ENCODE measurements at regions not wholly inside any gene's neighbourhood (a gene's known extent, or its start where the extent isn't known, plus 50 kb on each side); places are given as distances from the start of the nearest gene placed in this dataset.
"Not testable (repeated sequence)": the region's sequence is repeated elsewhere in the genome, so short reads cannot be mapped to it uniquely, and the experiment has no call there.

DNA sequence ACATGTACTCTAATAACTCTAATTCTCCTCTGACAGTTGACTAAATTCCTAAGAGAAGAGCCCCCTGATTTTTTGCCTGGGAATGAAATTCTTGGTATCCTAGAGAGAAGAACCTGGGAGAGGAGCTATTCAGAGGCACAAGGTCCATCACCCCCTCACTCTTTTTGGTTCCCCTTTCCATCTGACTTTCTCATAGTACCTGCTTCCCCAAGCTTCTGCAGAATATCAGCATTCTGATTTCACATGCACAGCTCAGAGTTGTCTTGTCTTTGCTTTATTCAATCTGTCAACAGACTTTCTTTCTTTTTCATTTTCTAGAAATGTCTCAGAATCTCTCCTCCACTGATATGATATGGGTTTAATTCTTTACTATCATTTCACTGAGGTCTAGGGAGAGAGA, 141.5 kb upstream of the FBXL17 start:
- FAIRE-seq (peak; percentile 70), DNase-seq (ENCODE audit: insufficient read length) (no peak)
- TF ChIP-seq TAF1 (IDR thresholded peaks at IDR 0.05; ENCODE audit: borderline replicate concordance, low read depth, low read length) (no peak), POLR2AphosphoS5 (IDR thresholded peaks at IDR 0.05; ENCODE audit: low read depth, low read length) (no peak), POLR2A (IDR thresholded peaks at IDR 0.05; ENCODE audit: low read depth, low read length) (no peak)

DNA sequence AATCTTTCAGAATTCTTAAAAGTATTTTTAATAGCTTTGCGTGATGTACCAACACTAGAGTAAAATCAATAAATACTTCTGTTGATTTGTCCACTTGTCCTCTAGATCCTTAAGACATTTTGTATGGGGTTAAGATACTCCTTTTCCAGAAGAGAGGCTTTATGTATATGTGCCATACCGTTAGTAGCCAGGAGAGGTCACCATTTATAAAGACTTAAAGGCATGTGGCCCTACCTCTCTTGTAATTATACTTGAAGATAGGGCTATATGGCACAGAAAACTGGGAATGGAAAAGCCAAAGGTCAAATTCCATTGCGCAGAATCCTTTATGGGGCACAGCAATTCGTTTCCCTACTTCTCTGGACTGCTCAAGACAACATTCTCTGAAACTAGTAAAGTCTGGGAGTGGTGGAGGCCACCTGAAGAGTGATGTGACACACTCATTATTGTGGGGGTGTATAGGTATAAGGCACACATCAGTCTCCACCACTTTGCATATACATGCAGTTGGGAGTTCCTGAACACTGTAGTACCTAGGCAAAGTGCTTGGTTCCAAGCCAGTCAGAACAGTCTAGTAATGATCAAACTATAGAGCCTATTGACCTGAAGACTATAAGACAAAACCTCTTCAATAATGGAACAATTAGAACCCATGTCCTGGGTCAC, 140.1 kb upstream of the FBXL17 start:
- TF ChIP-seq POLR2A (IDR thresholded peaks at IDR 0.05; ENCODE audit: low read depth, low read length) (no peak), POLR2AphosphoS5 (IDR thresholded peaks at IDR 0.05; ENCODE audit: low read depth, low read length) (no peak), TAF1 (IDR thresholded peaks at IDR 0.05; ENCODE audit: borderline replicate concordance, low read depth, low read length) (no peak)
- FAIRE-seq (no peak), DNase-seq (ENCODE audit: insufficient read length) (no peak)

DNA sequence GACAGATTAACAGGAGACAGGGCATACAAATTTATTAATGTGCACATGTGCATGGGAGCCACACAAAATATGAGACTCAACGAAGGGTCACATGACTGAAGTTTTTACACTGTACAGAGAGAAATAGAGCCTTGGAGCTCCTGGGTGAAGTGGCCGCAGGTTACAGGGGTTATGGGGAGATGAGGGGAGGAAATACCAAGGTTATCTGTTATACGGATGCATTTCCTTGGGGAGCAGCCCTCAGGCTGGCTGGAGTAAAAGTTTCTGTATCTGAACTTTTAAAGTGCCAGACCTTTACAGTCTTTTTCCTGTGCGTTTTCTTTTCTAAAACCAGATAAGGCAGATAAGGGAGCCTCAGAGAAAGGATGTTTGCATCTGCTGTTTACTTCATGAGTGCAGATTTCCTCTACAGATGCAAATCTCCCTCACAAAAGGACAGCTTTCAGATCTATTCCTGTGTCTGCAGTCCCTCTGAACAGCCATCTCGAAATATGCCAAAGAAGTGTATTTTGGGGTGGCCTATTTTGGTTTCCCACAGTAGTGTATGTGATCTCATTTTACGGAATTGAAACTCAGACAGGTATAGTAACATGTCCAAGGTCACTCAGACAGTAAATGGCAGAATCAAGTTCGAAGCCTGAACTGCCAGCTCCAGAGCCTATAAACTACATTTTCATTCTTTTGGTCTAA, 139.3 kb upstream of the FBXL17 start:
- peak; percentile 97 for FAIRE-seq
- TF ChIP-seq POLR2A (IDR thresholded peaks at IDR 0.05; ENCODE audit: low read depth, low read length): 0 out of 2 replicates have a peak, but pooled peaks have one; percentile 17
- TF ChIP-seq POLR2AphosphoS5 (IDR thresholded peaks at IDR 0.05; ENCODE audit: low read depth, low read length): no peak

DNA sequence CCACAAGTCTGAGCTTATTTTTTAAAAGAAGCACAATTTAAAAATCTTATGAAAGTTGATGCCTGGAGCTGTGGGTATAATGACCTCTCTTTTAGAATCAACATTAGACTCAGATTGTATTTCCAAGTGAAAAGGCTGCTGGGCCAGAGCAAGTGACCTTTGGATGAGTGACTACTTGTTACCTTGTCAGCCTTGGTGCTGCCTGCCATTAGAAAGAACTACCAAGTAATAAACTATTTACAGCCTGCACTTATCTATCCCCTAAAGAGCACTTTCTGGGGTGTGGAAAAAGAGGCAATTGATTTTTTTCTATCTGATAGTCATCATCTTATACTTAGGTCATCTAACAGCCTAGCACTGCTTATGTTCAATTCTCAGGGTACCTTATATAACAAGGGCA, 134.9 kb upstream of the FBXL17 start:
- TF ChIP-seq POLR2AphosphoS5 (IDR thresholded peaks at IDR 0.05; ENCODE audit: low read depth, low read length) (no peak), POLR2A (IDR thresholded peaks at IDR 0.05; ENCODE audit: low read depth, low read length) (no peak), TAF1 (IDR thresholded peaks at IDR 0.05; ENCODE audit: borderline replicate concordance, low read depth, low read length) (no peak)
- DNase-seq (ENCODE audit: insufficient read length): no peak
- no peak for FAIRE-seq

More for the DNA sequence above, 139.3 kb upstream of the FBXL17 start:
- DNase-seq (ENCODE audit: insufficient read length): no peak

DNA sequence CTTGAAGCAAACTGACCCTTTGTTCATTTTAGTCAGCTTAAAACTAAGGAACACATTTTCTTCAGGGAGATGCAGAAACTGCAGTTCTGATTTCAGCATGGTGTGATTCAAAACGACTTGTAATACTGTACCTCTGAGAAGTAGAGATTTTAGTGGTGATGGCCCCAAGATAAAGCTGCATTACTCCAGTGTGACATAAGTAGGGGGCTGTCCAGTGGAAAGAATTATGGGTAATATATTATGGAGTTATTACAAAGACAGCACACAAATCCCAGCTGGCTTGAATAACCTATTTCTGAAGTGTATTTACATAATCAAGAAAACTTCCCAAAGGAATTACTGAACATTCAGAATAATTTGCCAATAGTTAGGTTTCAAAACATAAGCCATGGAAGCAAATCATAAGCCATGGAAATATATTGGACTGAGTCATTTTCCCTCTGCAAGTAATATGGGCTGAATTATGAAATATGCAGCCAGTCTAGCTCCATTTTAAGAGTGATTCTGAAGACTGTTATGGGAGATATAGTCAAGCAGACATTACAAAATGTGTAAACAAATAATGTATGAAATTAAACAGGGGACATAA, 133.7 kb upstream of the FBXL17 start:
- TF ChIP-seq TAF1 (IDR thresholded peaks at IDR 0.05; ENCODE audit: borderline replicate concordance, low read depth, low read length) (no peak), POLR2AphosphoS5 (IDR thresholded peaks at IDR 0.05; ENCODE audit: low read depth, low read length) (no peak), POLR2A (IDR thresholded peaks at IDR 0.05; ENCODE audit: low read depth, low read length) (no peak)
- DNase-seq (ENCODE audit: insufficient read length): no peak
- FAIRE-seq: no peak

DNA sequence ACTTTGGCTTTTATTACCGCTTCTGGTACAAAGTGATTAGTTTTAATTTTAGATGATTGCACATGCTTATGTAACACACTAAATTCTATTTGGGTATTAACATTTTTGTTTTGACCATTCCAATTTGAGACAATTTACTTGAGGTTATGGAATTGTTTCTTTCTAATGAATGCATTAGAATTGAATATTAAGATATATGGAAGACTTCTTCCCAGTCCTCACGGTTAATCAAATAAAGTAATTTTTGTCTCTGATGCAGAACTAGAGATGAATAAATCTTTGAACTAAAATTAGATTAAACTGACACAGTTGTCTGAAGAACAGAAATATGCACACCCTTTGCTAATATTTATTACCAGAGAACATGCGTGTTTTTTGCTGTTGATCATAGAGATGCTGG, 127.1 kb upstream of the FBXL17 start:
- TF ChIP-seq TAF1 (IDR thresholded peaks at IDR 0.05; ENCODE audit: borderline replicate concordance, low read depth, low read length) (no peak), POLR2AphosphoS5 (IDR thresholded peaks at IDR 0.05; ENCODE audit: low read depth, low read length) (no peak), POLR2A (IDR thresholded peaks at IDR 0.05; ENCODE audit: low read depth, low read length) (no peak)
- no peak for DNase-seq (ENCODE audit: insufficient read length)
- FAIRE-seq: no peak

DNA sequence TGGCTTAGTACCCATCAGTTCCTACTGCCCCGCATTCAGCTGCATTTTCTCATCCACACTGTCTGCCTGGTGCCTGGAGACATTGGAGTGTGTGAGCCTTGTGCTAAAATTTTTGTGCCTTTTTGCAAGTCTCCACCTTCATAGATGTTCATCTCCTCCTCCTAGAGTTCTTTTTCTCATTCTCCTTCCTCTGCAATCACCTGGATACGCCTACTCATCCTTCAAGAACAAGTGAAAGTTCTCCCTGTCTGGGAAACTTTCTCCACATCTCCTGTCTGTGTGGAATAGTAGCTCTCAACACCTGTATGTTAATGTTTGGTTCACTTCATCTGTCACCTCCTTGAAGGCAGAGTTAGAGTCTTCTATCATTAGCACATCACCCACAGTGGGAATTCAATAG, 125.7 kb upstream of the FBXL17 start:
- no peak for TF ChIP-seq POLR2A (IDR thresholded peaks at IDR 0.05; ENCODE audit: low read depth, low read length)
- TF ChIP-seq POLR2AphosphoS5 (IDR thresholded peaks at IDR 0.05; ENCODE audit: low read depth, low read length): no peak
- no peak for FAIRE-seq

DNA sequence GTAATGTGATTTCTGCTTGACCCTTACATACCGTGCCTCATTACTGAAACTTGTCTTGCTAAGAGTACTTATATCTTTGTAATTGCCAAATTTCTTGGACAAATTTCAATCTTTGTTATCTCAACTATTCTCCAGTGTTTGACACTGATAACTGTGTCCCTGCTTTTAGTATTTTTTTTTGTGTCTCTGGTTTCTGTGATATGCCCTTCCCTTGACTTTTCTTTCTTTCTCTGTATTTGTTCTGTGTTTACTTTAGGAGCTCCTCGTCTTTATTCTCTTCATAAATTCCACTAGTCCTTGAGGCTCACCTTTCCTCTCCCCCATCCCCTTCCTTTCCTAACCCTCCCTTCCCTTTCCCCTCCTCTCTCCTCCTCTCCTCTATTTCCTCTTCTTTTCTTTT, 123.7 kb upstream of the FBXL17 start:
- DNase-seq (ENCODE audit: insufficient read length): no peak
- no peak for TF ChIP-seq POLR2A (IDR thresholded peaks at IDR 0.05; ENCODE audit: low read depth, low read length)
- no peak for TF ChIP-seq POLR2AphosphoS5 (IDR thresholded peaks at IDR 0.05; ENCODE audit: low read depth, low read length)
- TF ChIP-seq TAF1 (IDR thresholded peaks at IDR 0.05; ENCODE audit: borderline replicate concordance, low read depth, low read length): no peak
- FAIRE-seq: no peak

More for the DNA sequence above, 125.7 kb upstream of the FBXL17 start:
- DNase-seq (ENCODE audit: insufficient read length): no peak

DNA sequence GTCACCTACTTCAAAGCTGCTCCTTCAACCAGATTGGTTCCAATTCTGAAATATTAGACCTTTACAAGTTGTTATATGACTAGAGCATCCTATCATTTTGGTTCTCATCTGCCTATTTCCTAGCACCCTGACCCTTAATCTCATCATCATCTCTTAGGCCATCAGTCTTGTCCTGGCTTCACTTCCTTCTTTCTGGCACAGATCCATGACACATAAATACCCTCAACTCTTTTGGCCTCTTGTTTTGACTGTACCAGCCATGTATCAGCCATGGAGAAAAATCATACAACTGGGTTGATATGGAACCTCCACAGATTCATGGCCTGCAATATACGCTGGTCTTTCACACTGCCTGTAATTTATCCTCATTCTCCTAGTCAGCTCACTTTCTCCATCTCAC, 123.1 kb upstream of the FBXL17 start:
- no peak for FAIRE-seq
- no peak for TF ChIP-seq TAF1 (IDR thresholded peaks at IDR 0.05; ENCODE audit: borderline replicate concordance, low read depth, low read length)
- TF ChIP-seq POLR2AphosphoS5 (IDR thresholded peaks at IDR 0.05; ENCODE audit: low read depth, low read length): no peak
- TF ChIP-seq POLR2A (IDR thresholded peaks at IDR 0.05; ENCODE audit: low read depth, low read length): no peak
- DNase-seq (ENCODE audit: insufficient read length): no peak

DNA sequence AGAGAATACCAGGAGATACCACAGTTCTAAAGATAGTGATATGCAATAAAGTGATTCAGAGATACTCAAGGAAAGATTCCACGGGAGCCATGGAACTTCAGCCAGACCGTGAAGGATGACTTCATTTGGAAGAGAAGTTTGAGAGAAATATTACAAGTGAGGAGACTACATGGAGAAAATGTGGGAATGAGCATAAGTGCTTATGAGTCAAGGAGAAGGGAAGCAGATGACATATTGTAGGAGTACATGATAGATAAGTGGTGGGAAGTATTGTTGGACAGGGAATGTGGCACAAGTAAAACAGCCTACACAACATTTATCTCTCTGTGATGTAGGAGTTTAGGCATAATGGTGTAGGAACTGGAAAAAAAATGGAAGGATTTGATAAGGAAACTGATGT, 122.1 kb upstream of the FBXL17 start:
- no peak for TF ChIP-seq TAF1 (IDR thresholded peaks at IDR 0.05; ENCODE audit: borderline replicate concordance, low read depth, low read length)
- TF ChIP-seq POLR2A (IDR thresholded peaks at IDR 0.05; ENCODE audit: low read depth, low read length): no peak
- TF ChIP-seq POLR2AphosphoS5 (IDR thresholded peaks at IDR 0.05; ENCODE audit: low read depth, low read length): no peak
- FAIRE-seq (no peak), DNase-seq (ENCODE audit: insufficient read length) (no peak)

DNA sequence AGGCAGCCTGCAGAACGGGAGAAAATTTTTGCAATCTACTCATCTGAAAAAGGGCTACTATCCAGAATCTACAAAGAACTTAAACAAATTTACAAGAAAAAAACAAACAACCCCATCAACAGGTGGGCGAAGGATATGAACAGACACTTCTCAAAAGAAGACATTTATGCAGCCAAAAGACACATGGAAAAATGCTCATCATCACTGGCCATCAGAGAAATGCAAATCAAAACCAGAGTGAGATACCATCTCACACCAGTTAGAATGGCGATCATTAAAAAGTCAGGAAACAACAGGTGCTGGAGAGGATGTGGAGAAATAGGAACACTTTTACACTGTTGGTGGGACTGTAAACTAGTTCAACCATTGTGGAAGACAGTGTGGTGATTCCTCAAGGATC, 113.7 kb upstream of the FBXL17 start:
- not testable (repeated sequence) for DNase-seq (ENCODE audit: insufficient read length); FAIRE-seq

DNA sequence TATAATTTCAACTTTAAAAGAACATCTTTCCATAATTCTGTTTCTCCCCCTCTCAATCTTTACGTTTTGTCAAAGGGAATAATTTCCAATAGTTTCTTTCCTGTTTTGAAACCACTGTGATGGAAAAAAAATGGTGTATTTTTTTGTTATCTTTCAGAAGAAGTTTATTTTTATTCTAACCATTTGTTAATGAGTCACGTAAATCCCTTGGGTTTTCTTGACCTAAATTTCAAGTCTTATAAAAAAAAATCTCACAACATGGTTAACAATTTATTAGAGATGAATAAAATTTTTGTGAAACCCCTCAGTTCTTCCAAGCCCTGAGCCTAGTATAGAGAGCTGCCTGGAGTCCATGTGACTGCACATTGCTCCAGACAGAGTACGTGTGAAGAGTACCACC, 106.1 kb upstream of the FBXL17 start:
- no peak for FAIRE-seq
- no peak for DNase-seq (ENCODE audit: insufficient read length)
- TF ChIP-seq POLR2A (IDR thresholded peaks at IDR 0.05; ENCODE audit: low read depth, low read length) (no peak), POLR2AphosphoS5 (IDR thresholded peaks at IDR 0.05; ENCODE audit: low read depth, low read length) (no peak), TAF1 (IDR thresholded peaks at IDR 0.05; ENCODE audit: borderline replicate concordance, low read depth, low read length) (no peak)

Data from GM12892 (cell line).